ENCODE measurements at regions not wholly inside any gene's neighbourhood (a gene's known extent, or its start where the extent isn't known, plus 50 kb on each side); places are given as distances from the start of the nearest gene placed in this dataset.
"Not testable (repeated sequence)": the region's sequence is repeated elsewhere in the genome, so short reads cannot be mapped to it uniquely, and the experiment has no call there.

DNA sequence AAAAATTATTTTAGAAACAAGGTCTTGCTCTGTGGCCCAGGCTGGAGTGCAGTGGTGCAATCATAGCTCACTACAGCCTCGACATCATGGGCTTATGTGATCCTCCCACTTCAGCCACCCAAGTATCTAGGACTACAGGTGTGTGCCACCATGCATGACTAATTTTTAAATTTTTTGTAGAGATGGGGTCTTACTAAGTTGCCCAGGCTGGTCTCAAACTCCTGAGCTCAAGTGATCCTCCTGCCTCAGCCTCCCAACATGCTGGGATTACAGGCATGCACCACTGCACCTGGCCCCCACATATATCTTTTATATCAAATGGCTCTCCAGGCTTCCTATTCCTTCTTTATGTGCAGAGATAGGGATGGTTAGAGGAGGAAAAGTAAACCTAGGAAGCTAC is 91.2 kb upstream of the SVIL start:
- H3K27me3 Mint-ChIP-seq; H3K27me3 ChIP-seq (ENCODE audit: control insufficient read depth in 2 of 2, insufficient read depth in 2 of 2, low read length in 2 of 2); H3K36me3 ChIP-seq (ENCODE audit: control insufficient read depth in 2 of 3, insufficient read depth in 3 of 3, low read length in 3 of 3); CTCF ChIA-PET; ATAC-seq; DNase-seq; intact Hi-C loops (cut with micrococcal nuclease); H3K4me3 Mint-ChIP-seq; H3K9me3 Mint-ChIP-seq; H3K9me3 ChIP-seq (ENCODE audit: control insufficient read depth in 2 of 3, low read length in 3 of 3); H3K4me3 ChIP-seq (ENCODE audit: low read length); H3K27ac ChIP-seq (ENCODE audit: low read depth, low read length): not testable (repeated sequence)
- POLR2A ChIA-PET = interaction anchor here (1.0 to 1.9 kb wide), 2 partner anchors 11 to 33 kb away, joined by 3 to 5 read pairs; no protein-coding TSS in a partner anchor
- Mint-ChIP-seq H3K4me1 (peaks cover 9 to 89% (median 69%) of the 10 kb centered on the region in 7 donors), H3K36me3 (peaks cover 0 to 35% (median 24%) of the 10 kb centered on the region in 5 donors), H3K27ac (peak overlapping the region in 1 of 9 donors; percentile 42)
- peaks cover 0 to 26% of the 10 kb centered on the region in 2 donors for H3K4me1 ChIP-seq (ENCODE audit: control insufficient read depth in 2 of 2, insufficient read depth in 2 of 2, low read length in 2 of 2)

DNA sequence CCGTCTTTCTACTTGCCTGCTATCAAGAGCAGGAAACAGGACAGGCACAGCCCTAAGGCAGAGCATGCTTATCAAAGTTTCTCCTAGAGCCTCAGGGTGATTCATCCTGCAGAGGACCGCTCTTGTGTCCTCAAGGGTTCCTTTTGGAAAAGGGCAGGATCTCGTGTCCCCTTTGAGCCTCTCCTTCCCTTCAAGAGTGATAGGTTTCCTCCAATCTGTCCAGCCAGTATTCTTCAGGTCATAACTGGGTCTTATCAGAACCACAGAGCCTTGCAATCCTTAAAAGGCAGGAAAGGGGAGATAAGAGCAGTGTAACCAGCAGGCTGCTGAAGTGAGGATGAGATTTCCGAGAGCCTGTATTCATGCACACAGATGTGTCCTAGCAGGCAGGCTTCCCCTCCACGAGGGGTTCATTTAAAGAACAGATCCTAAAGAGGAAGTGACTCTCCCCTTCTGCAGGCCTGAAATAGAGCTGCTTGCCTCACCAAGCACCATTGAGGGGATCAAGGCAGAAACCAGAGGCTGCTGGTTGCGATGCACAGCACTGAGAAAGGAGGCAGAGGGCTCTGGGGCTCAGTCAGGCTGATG is 90.5 kb upstream of the SVIL start:
- Mint-ChIP-seq H3K4me3 (peak overlapping the region in 9 of 10 donors; percentile 19 to 82 (median 58)), H3K27me3 (no peaks in the 10 kb centered on the region), H3K27ac (peak overlapping the region in 8 of 9 donors; percentile 5 to 88 (median 47)), H3K36me3 (peaks cover 0 to 35% (median 25%) of the 10 kb centered on the region in 5 donors), H3K4me1 (peaks cover 8 to 82% (median 62%) of the 10 kb centered on the region in 7 donors), H3K9me3 (peaks cover 0 to 14% (median 6%) of the 10 kb centered on the region in 11 donors)
- Histone ChIP-seq H3K4me3 (ENCODE audit: low read length) (no peak overlapping the region), H3K27ac (ENCODE audit: low read depth, low read length) (no peak overlapping the region), H3K9me3 (ENCODE audit: control insufficient read depth in 2 of 3, low read length in 3 of 3) (peaks cover 0 to under 1% (median 0%) of the 10 kb centered on the region in 3 experiments), H3K4me1 (ENCODE audit: control insufficient read depth in 2 of 2, insufficient read depth in 2 of 2, low read length in 2 of 2) (peaks cover 0 to 23% of the 10 kb centered on the region in 2 donors), H3K36me3 (ENCODE audit: control insufficient read depth in 2 of 3, insufficient read depth in 3 of 3, low read length in 3 of 3) (no peaks in the 10 kb centered on the region), H3K27me3 (ENCODE audit: control insufficient read depth in 2 of 2, insufficient read depth in 2 of 2, low read length in 2 of 2) (no peaks in the 10 kb centered on the region)
- DNase-seq (no peak), ATAC-seq (peak; percentile 58)
- ChIA-PET POLR2A (interaction anchor here (1.9 kb wide), 1 partner anchor 32 kb away, joined by 5 read pairs; no protein-coding TSS in a partner anchor), CTCF (no interaction called here)
- intact Hi-C loops (cut with micrococcal nuclease) = no loop called here

DNA sequence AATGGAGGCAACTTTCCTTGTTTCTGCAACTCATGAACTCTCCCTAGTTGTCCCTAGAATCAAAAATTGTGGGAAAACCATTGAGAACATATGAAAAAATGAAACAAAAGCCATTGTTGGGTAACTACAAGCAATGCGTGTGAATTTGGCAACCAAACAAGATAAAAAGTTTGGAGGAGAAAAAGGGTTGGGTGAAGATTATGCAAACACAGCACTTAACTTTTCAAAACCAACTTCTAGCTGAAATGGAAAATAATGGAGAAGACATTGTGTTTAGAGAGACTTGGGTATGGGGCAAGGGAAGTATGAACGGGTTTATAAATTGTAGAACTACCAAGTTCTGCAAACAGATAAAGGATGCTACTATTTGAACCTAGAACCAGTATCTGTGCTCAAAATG is 89.0 kb upstream of the SVIL start:
- ATAC-seq = no peak
- Mint-ChIP-seq H3K9me3 (peaks cover 5 to 27% (median 14%) of the 10 kb centered on the region in 11 donors), H3K27me3 (no peaks in the 10 kb centered on the region), H3K36me3 (peaks cover 6 to 33% (median 26%) of the 10 kb centered on the region in 5 donors), H3K4me1 (peaks cover 8 to 75% (median 52%) of the 10 kb centered on the region in 7 donors), H3K27ac (peak overlapping the region in 4 of 9 donors; percentile 29 to 68 (median 50)), H3K4me3 (peak overlapping the region in 5 of 10 donors; percentile 8 to 58 (median 27))
- H3K27me3 ChIP-seq (ENCODE audit: control insufficient read depth in 2 of 2, insufficient read depth in 2 of 2, low read length in 2 of 2) = no peaks in the 10 kb centered on the region
- intact Hi-C loops (cut with micrococcal nuclease) = no loop called here
- H3K27ac ChIP-seq (ENCODE audit: low read depth, low read length) = no peak overlapping the region
- no peaks in the 10 kb centered on the region for H3K36me3 ChIP-seq (ENCODE audit: control insufficient read depth in 2 of 3, insufficient read depth in 3 of 3, low read length in 3 of 3)
- peaks cover 0 to 5% (median 0%) of the 10 kb centered on the region in 3 experiments for H3K9me3 ChIP-seq (ENCODE audit: control insufficient read depth in 2 of 3, low read length in 3 of 3)
- POLR2A ChIA-PET = no interaction called here
- H3K4me1 ChIP-seq (ENCODE audit: control insufficient read depth in 2 of 2, insufficient read depth in 2 of 2, low read length in 2 of 2) = peaks cover 0 to 23% of the 10 kb centered on the region in 2 donors
- no peak for DNase-seq
- CTCF ChIA-PET = interaction anchor here (0.6 kb wide), 1 partner anchor 22 kb away, joined by 3 read pairs; no protein-coding TSS in a partner anchor
- no peak overlapping the region for H3K4me3 ChIP-seq (ENCODE audit: low read length)

DNA sequence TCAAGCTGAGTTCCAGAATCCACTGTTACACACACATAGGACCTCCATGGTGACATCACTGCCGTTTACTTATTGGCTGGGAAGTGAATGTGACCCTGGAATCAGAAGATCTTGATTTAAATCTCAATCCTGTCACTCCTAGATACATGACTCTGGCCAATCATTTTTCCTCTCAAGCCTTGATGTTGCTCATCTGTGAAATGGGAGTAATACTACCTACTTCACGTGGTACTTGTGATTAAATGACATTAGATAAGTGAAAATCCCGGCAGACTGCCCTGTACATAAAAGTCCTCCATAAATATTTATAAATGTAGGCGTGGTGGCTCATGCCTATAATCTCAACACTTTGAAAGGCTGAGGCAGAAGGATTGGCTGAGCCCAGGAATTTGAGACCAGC is 88.0 kb upstream of the SVIL start:
- POLR2A ChIA-PET = no interaction called here
- no peak overlapping the region for H3K4me3 ChIP-seq (ENCODE audit: low read length)
- Mint-ChIP-seq H3K4me3 (no peak overlapping the region), H3K4me1 (peaks cover 8 to 66% (median 42%) of the 10 kb centered on the region in 7 donors), H3K9me3 (peaks cover 5 to 34% (median 14%) of the 10 kb centered on the region in 11 donors), H3K27me3 (no peaks in the 10 kb centered on the region), H3K36me3 (peaks cover 6 to 34% (median 22%) of the 10 kb centered on the region in 5 donors), H3K27ac (peak overlapping the region in 1 of 9 donors; percentile 57)
- ATAC-seq = no peak
- H3K4me1 ChIP-seq (ENCODE audit: control insufficient read depth in 2 of 2, insufficient read depth in 2 of 2, low read length in 2 of 2) = peaks cover 0 to 23% of the 10 kb centered on the region in 2 donors
- no peak overlapping the region for H3K27ac ChIP-seq (ENCODE audit: low read depth, low read length)
- H3K27me3 ChIP-seq (ENCODE audit: control insufficient read depth in 2 of 2, insufficient read depth in 2 of 2, low read length in 2 of 2) = no peaks in the 10 kb centered on the region
- CTCF ChIA-PET = no interaction called here
- intact Hi-C loops (cut with micrococcal nuclease) = no loop called here
- no peak for DNase-seq
- H3K9me3 ChIP-seq (ENCODE audit: control insufficient read depth in 2 of 3, low read length in 3 of 3) = peaks cover 0 to 5% (median 0%) of the 10 kb centered on the region in 3 experiments
- H3K36me3 ChIP-seq (ENCODE audit: control insufficient read depth in 2 of 3, insufficient read depth in 3 of 3, low read length in 3 of 3) = no peaks in the 10 kb centered on the region

DNA sequence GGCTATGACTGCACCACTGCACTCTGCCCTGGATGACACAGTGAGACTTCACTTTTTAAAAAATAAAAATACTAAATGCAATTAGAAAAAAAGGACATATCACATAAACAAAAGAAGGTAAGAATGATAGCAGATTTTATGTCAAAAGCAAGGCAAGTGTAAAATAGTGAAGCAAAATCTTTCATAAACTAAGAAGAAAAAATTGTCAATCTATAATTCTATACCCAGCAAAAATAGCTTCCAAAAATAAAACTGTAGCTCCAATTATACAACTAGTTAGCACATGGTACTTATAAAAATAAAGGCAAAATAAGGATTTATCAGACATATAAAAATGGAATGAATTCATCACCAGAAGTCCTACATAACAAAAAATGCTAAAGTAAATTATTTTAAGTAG is 85.4 kb upstream of the SVIL start:
- Histone ChIP-seq H3K4me1 (ENCODE audit: control insufficient read depth in 2 of 2, insufficient read depth in 2 of 2, low read length in 2 of 2) (peaks cover 0 to 20% of the 10 kb centered on the region in 2 donors), H3K27ac (ENCODE audit: low read depth, low read length) (no peak overlapping the region), H3K27me3 (ENCODE audit: control insufficient read depth in 2 of 2, insufficient read depth in 2 of 2, low read length in 2 of 2) (no peaks in the 10 kb centered on the region), H3K4me3 (ENCODE audit: low read length) (no peak overlapping the region), H3K9me3 (ENCODE audit: control insufficient read depth in 2 of 3, low read length in 3 of 3) (peaks cover 0 to 5% (median 0%) of the 10 kb centered on the region in 3 experiments), H3K36me3 (ENCODE audit: control insufficient read depth in 2 of 3, insufficient read depth in 3 of 3, low read length in 3 of 3) (no peaks in the 10 kb centered on the region)
- peaks cover 5 to 34% (median 14%) of the 10 kb centered on the region in 11 donors for H3K9me3 Mint-ChIP-seq
- ATAC-seq = no peak
- no peak overlapping the region for H3K27ac Mint-ChIP-seq
- no peak overlapping the region for H3K4me3 Mint-ChIP-seq
- no peak for DNase-seq
- H3K27me3 Mint-ChIP-seq = no peaks in the 10 kb centered on the region
- intact Hi-C loops (cut with micrococcal nuclease) = no loop called here
- POLR2A ChIA-PET = interaction anchor here (0.7 to 2.2 kb wide), 5 partner anchors 10 to 46 kb away, joined by 3 to 7 read pairs (median 4); no protein-coding TSS in a partner anchor
- H3K4me1 Mint-ChIP-seq = peaks cover 5 to 54% (median 39%) of the 10 kb centered on the region in 7 donors
- CTCF ChIA-PET = interaction anchor here (1.2 kb wide), 1 partner anchor 15 kb away, joined by 3 read pairs; no protein-coding TSS in a partner anchor
- peaks cover 6 to 36% (median 32%) of the 10 kb centered on the region in 5 donors for H3K36me3 Mint-ChIP-seq

DNA sequence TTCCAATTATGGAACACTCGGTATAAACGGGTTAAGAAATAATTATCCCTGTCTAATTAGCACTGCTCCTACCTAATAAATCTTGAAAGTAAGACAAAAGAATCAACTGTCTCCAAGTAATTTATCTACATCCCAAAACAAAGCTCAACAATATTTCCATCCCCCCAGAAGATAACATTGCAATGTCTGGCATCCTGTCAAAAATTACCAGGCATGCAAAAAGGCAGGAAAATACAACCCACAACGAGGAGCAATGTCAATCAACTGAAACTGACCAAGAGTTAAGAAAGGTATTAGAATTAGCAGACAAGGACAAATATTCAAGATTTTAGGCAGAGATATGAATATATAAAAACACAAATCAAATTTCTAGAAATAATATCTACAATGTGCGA is 84.5 kb upstream of the SVIL start:
- CTCF ChIA-PET = no interaction called here
- no peaks in the 10 kb centered on the region for H3K27me3 Mint-ChIP-seq

More for the DNA sequence above, 84.5 kb upstream of the SVIL start:
- Histone ChIP-seq H3K36me3 (ENCODE audit: control insufficient read depth in 2 of 3, insufficient read depth in 3 of 3, low read length in 3 of 3) (no peaks in the 10 kb centered on the region), H3K4me3 (ENCODE audit: low read length) (no peak overlapping the region), H3K27me3 (ENCODE audit: control insufficient read depth in 2 of 2, insufficient read depth in 2 of 2, low read length in 2 of 2) (no peaks in the 10 kb centered on the region), H3K4me1 (ENCODE audit: control insufficient read depth in 2 of 2, insufficient read depth in 2 of 2, low read length in 2 of 2) (peaks cover 0 to 17% of the 10 kb centered on the region in 2 donors), H3K9me3 (ENCODE audit: control insufficient read depth in 2 of 3, low read length in 3 of 3) (peaks cover 0 to 5% (median 0%) of the 10 kb centered on the region in 3 experiments), H3K27ac (ENCODE audit: low read depth, low read length) (no peak overlapping the region)
- peaks cover 7 to 34% (median 14%) of the 10 kb centered on the region in 11 donors for H3K9me3 Mint-ChIP-seq
- peaks cover 6 to 40% (median 35%) of the 10 kb centered on the region in 5 donors for H3K36me3 Mint-ChIP-seq
- DNase-seq (no peak), ATAC-seq (no peak)
- peaks cover 4 to 54% (median 41%) of the 10 kb centered on the region in 7 donors for H3K4me1 Mint-ChIP-seq
- H3K4me3 Mint-ChIP-seq = no peak overlapping the region
- peak overlapping the region in 1 of 9 donors; percentile 13 for H3K27ac Mint-ChIP-seq
- POLR2A ChIA-PET = interaction anchor here (1.1 to 2.2 kb wide), 2 partner anchors 10 to 37 kb away, joined by 3 to 7 read pairs; no protein-coding TSS in a partner anchor
- intact Hi-C loops (cut with micrococcal nuclease) = no loop called here
